Panc1 (cell line): ENCODE measurements at regions not wholly inside any gene's neighbourhood (a gene's known extent, or its start where the extent isn't known, plus 50 kb on each side); places are given as distances from the start of the nearest gene placed in this dataset.

Source experiments
- CTCF ChIP-seq: fragments of 450-650 bp; IDR thresholded peaks from 2 replicates; pipeline ENCODE4 v1.5.1; 2017; ENCODE audit warnings: mild to moderate bottlenecking
- POLR2AphosphoS5 ChIP-seq: IDR thresholded peaks from 2 replicates; pipeline ENCODE4 v1.6.1; 2012; ENCODE audit warnings: mild to moderate bottlenecking, low read depth, low read length, moderate library complexity
- REST ChIP-seq, 2 experiments: IDR thresholded peaks; 2 replicates each; pipeline ENCODE4 v1.6.1; 2011 to 2012; ENCODE audit warnings: low read depth in 2 of 2, control low read depth in 1 of 2, low read length in 1 of 2, mild to moderate bottlenecking in 1 of 2, moderate library complexity in 1 of 2; ENCODE audit not compliant: insufficient read depth in 1 of 2
- SIN3A ChIP-seq: IDR thresholded peaks from 2 replicates; pipeline ENCODE4 v1.6.1; 2012; ENCODE audit warnings: low read depth, mild to moderate bottlenecking, low read length, moderate library complexity, borderline replicate concordance; ENCODE audit not compliant: insufficient read depth
- TCF7L2 ChIP-seq: IDR thresholded peaks from 2 replicates; pipeline ENCODE4 v1.6.1; 2011; ENCODE audit warnings: mild to moderate bottlenecking, low read depth, low read length, inconsistent platforms

GRCh38 chr6:150694889-150695288 is 95.2 kb downstream of the PLEKHG1 start:
- TF ChIP-seq CTCF (no peak), SIN3A (no peak), TCF7L2 (no peak), REST (IDR thresholded peaks at IDR 0.05; ENCODE audit: insufficient read depth in 1 of 2, low read depth in 2 of 2, low read length in 1 of 2) (no peak), POLR2AphosphoS5 (no peak)
